AG09319 (cell line): ENCODE measurements at regions not wholly inside any gene's neighbourhood (a gene's known extent, or its start where the extent isn't known, plus 50 kb on each side); places are given as distances from the start of the nearest gene placed in this dataset.

Source experiments
- DNase-seq: peaks from one replicate; pipeline ENCODE4 v3.0.0-alpha.2; 2010; ENCODE audit warnings: low read depth; ENCODE audit errors: extremely low read depth
- CTCF ChIP-seq: IDR thresholded peaks from 2 replicates; pipeline ENCODE4 v1.5.1; 2011; ENCODE audit warnings: low read depth, mild to moderate bottlenecking, inconsistent platforms, low read length, moderate library complexity

DNA sequence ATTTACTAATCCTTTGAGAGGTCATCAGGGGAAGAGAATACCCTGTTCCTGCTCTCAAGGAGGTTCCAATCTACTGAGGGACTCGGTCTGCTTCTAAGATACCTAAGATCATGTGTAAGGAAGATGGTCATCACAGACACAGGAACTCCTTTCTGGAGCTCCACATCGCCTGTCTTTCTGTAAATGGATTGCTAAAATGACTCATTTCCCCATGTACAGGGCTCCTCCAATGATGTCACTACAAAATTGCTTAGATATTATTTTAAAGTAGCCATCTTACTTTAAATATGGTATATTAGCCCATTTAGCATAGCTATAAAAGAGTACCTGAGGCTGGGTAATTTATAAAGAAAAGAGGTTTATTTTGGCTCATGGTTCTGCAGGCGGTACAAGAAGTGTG is 206.1 kb upstream of the PROK2 start:
- DNase-seq: no peak
- no peak for TF ChIP-seq CTCF

- TF ChIP-seq CTCF: no peak
- no peak for DNase-seq
Measured at GRCh38 chr3:71990545-71990944, 205.6 kb upstream of the PROK2 start.

DNA sequence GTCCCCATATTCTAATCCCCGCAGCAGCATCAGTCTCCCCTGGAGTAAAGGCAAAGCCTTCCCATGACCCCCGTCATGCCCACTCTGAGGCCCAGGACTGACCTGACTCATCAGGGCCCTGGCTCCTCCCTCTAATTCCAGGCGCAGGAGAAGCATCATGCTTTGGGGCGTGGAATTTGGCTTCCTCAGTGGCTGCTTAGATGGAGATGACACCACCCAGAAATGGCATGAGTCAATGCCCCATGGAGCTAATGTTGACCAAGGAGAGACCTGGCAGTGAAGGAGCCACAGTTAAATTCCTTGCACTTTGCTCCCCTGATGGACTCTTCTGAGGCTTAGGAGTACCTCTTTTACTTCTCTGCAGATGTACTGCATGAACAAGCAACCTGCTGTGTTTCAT is 204.2 kb upstream of the PROK2 start:
- TF ChIP-seq CTCF: no peak
- no peak for DNase-seq

- DNase-seq: no peak
- TF ChIP-seq CTCF: no peak
Measured at GRCh38 chr3:71987828-71988227, 202.9 kb upstream of the PROK2 start.

- DNase-seq: no peak
- peak; percentile 34 for TF ChIP-seq CTCF
Measured at GRCh38 chr3:71987089-71987735, 202.3 kb upstream of the PROK2 start.

GRCh38 chr3:71986606-71987005 is 201.7 kb upstream of the PROK2 start:
- DNase-seq: no peak
- no peak for TF ChIP-seq CTCF

GRCh38 chr3:71984843-71985613 is 200.1 kb upstream of the PROK2 start:
- no peak for DNase-seq
- no peak for TF ChIP-seq CTCF
